SK-N-SH treated with all-trans-retinoic acid at 6 μM for 48 hours (cell line): ENCODE measurements at regions not wholly inside any gene's neighbourhood (a gene's known extent, or its start where the extent isn't known, plus 50 kb on each side); places are given as distances from the start of the nearest gene placed in this dataset.
A peak's percentile ranks its signal among the peaks of the same experiment; 100 is the strongest.

Experiments used
- ATAC-seq: fragments of 200-7000 bp; cut with Tn5 transposase; 3 replicates; pipeline ENCODE4 v1.9.1; 2020; ENCODE audit warnings: mild to moderate bottlenecking, moderate library complexity
- ARNTL ChIP-seq: fragments of 450-650 bp; formaldehyde crosslinking; IDR thresholded peaks from 2 replicates; pipeline ENCODE4 v1.5.0; 2020; ENCODE audit warnings: low read depth, mild to moderate bottlenecking, moderate library complexity, borderline replicate concordance
- CREB5 ChIP-seq: fragments of 250-450 bp; sonication (Bioruptor Pico); IDR thresholded peaks from 2 replicates; pipeline ENCODE4 v1.5.1; 2020; ENCODE audit warnings: low read depth, mild to moderate bottlenecking, moderate library complexity
- CSDC2 ChIP-seq: fragments of 250-450 bp; sonication (Bioruptor Pico); IDR thresholded peaks from 2 replicates; pipeline ENCODE4 v1.5.0; 2020; ENCODE audit warnings: mild to moderate bottlenecking, moderate library complexity
- ESRRG ChIP-seq: fragments of 250-450 bp; sonication (Bioruptor Pico); IDR thresholded peaks from 2 replicates; pipeline ENCODE4 v1.6.1; 2021; ENCODE audit warnings: mild to moderate bottlenecking
- GLIS3 ChIP-seq: fragments of 250-450 bp; sonication (Bioruptor Pico); IDR thresholded peaks from 2 replicates; pipeline ENCODE4 v1.5.0; 2020; ENCODE audit warnings: mild to moderate bottlenecking, moderate library complexity
- ISL1 ChIP-seq: fragments of 250-450 bp; sonication (Bioruptor Pico); IDR thresholded peaks from 2 replicates; pipeline ENCODE4 v2.1.2; 2022; ENCODE audit warnings: mild to moderate bottlenecking, moderate library complexity
- OSR1 ChIP-seq: fragments of 250-450 bp; sonication (Bioruptor Pico); IDR thresholded peaks from 2 replicates; pipeline ENCODE4 v1.8.0; 2022; ENCODE audit warnings: moderate library complexity, mild to moderate bottlenecking, inconsistent platforms
- POU6F1 ChIP-seq: fragments of 250-450 bp; sonication (Bioruptor Pico); IDR thresholded peaks from 2 replicates; pipeline ENCODE4 v1.8.0; 2021; ENCODE audit warnings: low read depth, mild to moderate bottlenecking, moderate library complexity, borderline replicate concordance
- PPARA ChIP-seq: fragments of 250-450 bp; sonication (Bioruptor Pico); IDR thresholded peaks from 2 replicates; pipeline ENCODE4 v1.5.0; 2020; ENCODE audit warnings: mild to moderate bottlenecking, borderline replicate concordance
- RARB ChIP-seq: fragments of 250-450 bp; sonication (Bioruptor Pico); IDR thresholded peaks from 2 replicates; pipeline ENCODE4 v1.8.0; 2021; ENCODE audit warnings: mild to moderate bottlenecking, moderate library complexity
- SNAI2 ChIP-seq: fragments of 250-450 bp; sonication (Bioruptor Pico); IDR thresholded peaks from 2 replicates; pipeline ENCODE4 v1.5.0; 2020; ENCODE audit warnings: mild to moderate bottlenecking, moderate library complexity
- TCF4 ChIP-seq: fragments of 250-450 bp; sonication (Bioruptor Pico); IDR thresholded peaks from 2 replicates; pipeline ENCODE4 v1.8.0; 2021; ENCODE audit warnings: mild to moderate bottlenecking, moderate library complexity, borderline replicate concordance
- TOX ChIP-seq: fragments of 250-450 bp; sonication (Bioruptor Pico); IDR thresholded peaks from 2 replicates; pipeline ENCODE4 v1.8.0; 2021; ENCODE audit warnings: mild to moderate bottlenecking, moderate library complexity, borderline replicate concordance
- ZC3H10 ChIP-seq: fragments of 250-450 bp; sonication (Bioruptor Pico); IDR thresholded peaks from 2 replicates; pipeline ENCODE4 v1.5.1; 2021; ENCODE audit warnings: mild to moderate bottlenecking, moderate library complexity
- ZFP30 ChIP-seq: fragments of 450-650 bp; formaldehyde crosslinking; IDR thresholded peaks from 2 replicates; pipeline ENCODE4 v1.5.0; 2022; ENCODE audit warnings: mild to moderate bottlenecking, moderate library complexity
- ZNF565 ChIP-seq: fragments of 450-650 bp; formaldehyde crosslinking; conservative IDR thresholded peaks from 2 replicates; pipeline ENCODE4 v1.5.0; 2020; ENCODE audit warnings: low read depth, mild to moderate bottlenecking, moderate library complexity
- ZNF70 ChIP-seq: fragments of 450-650 bp; formaldehyde crosslinking; IDR thresholded peaks from 2 replicates; pipeline ENCODE4 v1.5.0; 2020; ENCODE audit warnings: mild to moderate bottlenecking, moderate library complexity
- TF ChIP-seq, protein P1 (sequence below): fragments of 250-450 bp; sonication (Bioruptor Pico); IDR thresholded peaks from 2 replicates; pipeline ENCODE4 v1.5.1; 2021; ENCODE audit warnings: mild to moderate bottlenecking, moderate library complexity
- TF ChIP-seq, protein P2 (sequence below): fragments of 250-450 bp; sonication (Bioruptor Pico); IDR thresholded peaks from 2 replicates; pipeline ENCODE4 v1.5.0; 2020; ENCODE audit warnings: mild to moderate bottlenecking, moderate library complexity

DNA sequence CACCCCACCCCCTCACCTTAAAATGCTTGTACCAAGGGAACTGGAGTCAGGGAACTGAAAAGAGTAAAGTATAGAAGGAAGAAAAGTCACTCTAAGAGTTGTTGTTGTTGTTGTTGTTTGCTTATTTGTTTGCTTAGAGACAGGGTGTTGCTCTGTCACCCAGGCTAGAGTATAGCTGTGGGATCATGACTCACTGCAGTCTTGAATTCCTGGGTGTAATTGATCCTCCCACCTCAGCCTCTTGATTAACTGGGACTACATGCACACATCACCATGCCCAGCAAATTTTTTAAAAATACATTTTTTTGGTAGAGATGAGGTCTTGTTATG lies 681.6 kb upstream of the GJE1 start (continued):
- no peak for TF ChIP-seq POU6F1 (CRISPR knock-in tag)
- TF ChIP-seq TCF4 (CRISPR knock-in tag): no peak
- TF ChIP-seq, all 23 proteins: peak for 0

DNA sequence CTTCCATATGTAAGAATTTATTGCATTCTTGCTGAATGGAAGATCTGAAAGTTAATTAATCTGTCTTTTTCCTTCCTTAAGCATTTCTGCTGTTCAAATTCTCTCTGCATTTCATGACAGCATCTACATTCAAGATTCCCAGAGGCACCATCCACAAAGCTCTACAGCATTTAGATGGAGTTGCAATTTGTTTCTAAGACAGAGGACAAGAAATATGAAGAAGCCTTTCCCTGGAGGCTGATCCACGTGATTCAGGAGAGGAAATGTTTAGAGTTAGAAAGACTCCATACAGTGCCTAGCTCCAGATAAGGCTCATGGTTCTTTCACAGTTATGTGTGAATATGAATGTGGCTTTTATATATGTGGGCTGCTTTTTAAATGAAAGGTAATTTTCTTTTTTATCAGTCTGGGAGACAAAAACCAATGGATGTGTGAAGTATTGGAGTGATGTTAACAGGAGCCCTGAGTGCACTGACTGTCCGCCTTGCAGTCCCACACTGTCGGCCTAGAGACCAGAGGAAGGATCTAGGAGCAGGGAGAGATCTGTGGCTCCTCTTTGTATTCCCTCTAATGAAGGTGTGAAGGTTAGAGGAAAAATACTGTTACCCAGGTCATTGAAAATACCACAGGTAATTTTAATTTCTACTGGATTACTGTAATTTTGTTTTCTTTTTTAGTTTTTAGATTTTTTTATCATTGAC lies 686.6 kb upstream of the GJE1 start:
- 0 out of 3 replicates have a peak, but pooled peaks have one; percentile 17 for ATAC-seq
- TF ChIP-seq SNAI2 (CRISPR knock-in tag) (no peak), TCF4 (CRISPR knock-in tag) (no peak), ESRRG (no peak), POU6F1 (CRISPR knock-in tag) (no peak), GLIS3 (CRISPR knock-in tag) (no peak), CSDC2 (CRISPR knock-in tag) (no peak), CREB5 (no peak), ARNTL (no peak), TOX (CRISPR knock-in tag) (no peak), OSR1 (no peak)
- TF ChIP-seq, protein P1, sequence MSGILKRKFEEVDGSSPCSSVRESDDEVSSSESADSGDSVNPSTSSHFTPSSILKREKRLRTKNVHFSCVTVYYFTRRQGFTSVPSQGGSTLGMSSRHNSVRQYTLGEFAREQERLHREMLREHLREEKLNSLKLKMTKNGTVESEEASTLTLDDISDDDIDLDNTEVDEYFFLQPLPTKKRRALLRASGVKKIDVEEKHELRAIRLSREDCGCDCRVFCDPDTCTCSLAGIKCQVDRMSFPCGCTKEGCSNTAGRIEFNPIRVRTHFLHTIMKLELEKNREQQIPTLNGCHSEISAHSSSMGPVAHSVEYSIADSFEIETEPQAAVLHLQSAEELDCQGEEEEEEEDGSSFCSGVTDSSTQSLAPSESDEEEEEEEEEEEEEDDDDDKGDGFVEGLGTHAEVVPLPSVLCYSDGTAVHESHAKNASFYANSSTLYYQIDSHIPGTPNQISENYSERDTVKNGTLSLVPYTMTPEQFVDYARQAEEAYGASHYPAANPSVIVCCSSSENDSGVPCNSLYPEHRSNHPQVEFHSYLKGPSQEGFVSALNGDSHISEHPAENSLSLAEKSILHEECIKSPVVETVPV: no peak
- TF ChIP-seq, protein P2, sequence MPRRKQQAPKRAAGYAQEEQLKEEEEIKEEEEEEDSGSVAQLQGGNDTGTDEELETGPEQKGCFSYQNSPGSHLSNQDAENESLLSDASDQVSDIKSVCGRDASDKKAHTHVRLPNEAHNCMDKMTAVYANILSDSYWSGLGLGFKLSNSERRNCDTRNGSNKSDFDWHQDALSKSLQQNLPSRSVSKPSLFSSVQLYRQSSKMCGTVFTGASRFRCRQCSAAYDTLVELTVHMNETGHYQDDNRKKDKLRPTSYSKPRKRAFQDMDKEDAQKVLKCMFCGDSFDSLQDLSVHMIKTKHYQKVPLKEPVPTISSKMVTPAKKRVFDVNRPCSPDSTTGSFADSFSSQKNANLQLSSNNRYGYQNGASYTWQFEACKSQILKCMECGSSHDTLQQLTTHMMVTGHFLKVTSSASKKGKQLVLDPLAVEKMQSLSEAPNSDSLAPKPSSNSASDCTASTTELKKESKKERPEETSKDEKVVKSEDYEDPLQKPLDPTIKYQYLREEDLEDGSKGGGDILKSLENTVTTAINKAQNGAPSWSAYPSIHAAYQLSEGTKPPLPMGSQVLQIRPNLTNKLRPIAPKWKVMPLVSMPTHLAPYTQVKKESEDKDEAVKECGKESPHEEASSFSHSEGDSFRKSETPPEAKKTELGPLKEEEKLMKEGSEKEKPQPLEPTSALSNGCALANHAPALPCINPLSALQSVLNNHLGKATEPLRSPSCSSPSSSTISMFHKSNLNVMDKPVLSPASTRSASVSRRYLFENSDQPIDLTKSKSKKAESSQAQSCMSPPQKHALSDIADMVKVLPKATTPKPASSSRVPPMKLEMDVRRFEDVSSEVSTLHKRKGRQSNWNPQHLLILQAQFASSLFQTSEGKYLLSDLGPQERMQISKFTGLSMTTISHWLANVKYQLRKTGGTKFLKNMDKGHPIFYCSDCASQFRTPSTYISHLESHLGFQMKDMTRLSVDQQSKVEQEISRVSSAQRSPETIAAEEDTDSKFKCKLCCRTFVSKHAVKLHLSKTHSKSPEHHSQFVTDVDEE (CRISPR knock-in tag): no peak

- ATAC-seq: peak; percentile 88
- TF ChIP-seq ISL1 (CRISPR knock-in tag) (no peak), GLIS3 (CRISPR knock-in tag) (no peak), OSR1 (no peak), ZFP30 (CRISPR knock-in tag) (no peak)
- TF ChIP-seq, protein P1: no peak
- TF ChIP-seq, all 23 proteins: peak for 0
Measured at GRCh38 chr6:141443668-141444289, 688.9 kb upstream of the GJE1 start.

GRCh38 chr6:141443032-141443431 lies 689.7 kb upstream of the GJE1 start:
- ATAC-seq: no peak; the same call in 1 of the 3 replicates
- TF ChIP-seq GLIS3 (CRISPR knock-in tag) (no peak), ZFP30 (CRISPR knock-in tag) (no peak), ZC3H10 (no peak), POU6F1 (CRISPR knock-in tag) (no peak), ESRRG (no peak), PPARA (no peak), ISL1 (CRISPR knock-in tag) (no peak), ARNTL (no peak), ZNF70 (CRISPR knock-in tag) (no peak), ZNF565 (CRISPR knock-in tag) (no peak), RARB (CRISPR knock-in tag) (no peak)
- TF ChIP-seq, protein P2 (CRISPR knock-in tag): no peak
